Stomach (tissue), 8 donors: ENCODE measurements at regions not wholly inside any gene's neighbourhood (a gene's known extent, or its start where the extent isn't known, plus 50 kb on each side); places are given as distances from the start of the nearest gene placed in this dataset.

Source experiments
- DNase-seq, 2 donors: peaks; one replicate each; pipeline versions ENCODE4 v3.0.0 to v3.0.0-alpha.2; 2013 to 2019
- H3K27ac ChIP-seq, 5 donors: fragments of 200-600 bp in 4 of 5; sonication (generic) in 4 of 5; one replicate each; pipeline ENCODE4 v1.5.1; 2013 to 2019; ENCODE audit warnings: mild to moderate bottlenecking in 1 of 5, moderate library complexity in 1 of 5
- H3K27me3 ChIP-seq, 3 donors: fragments of 200-600 bp; sonication (generic); one replicate each; pipeline ENCODE4 v1.5.1; 2017 to 2019; ENCODE audit warnings: mixed run types in 1 of 3
- H3K36me3 ChIP-seq, 4 donors: fragments of 200-600 bp; sonication (generic); 1 replicate in 3 of 4; 2 replicates in 1 of 4; pipeline ENCODE4 v1.5.1; 2016 to 2019
- H3K4me1 ChIP-seq, 4 donors: fragments of 200-600 bp; sonication (generic); one replicate each; pipeline ENCODE4 v1.5.1; 2016 to 2019
- H3K4me3 ChIP-seq, 4 donors: fragments of 200-600 bp; sonication (generic) in 3 of 4; one replicate each; pipeline ENCODE4 v1.5.1; 2016 to 2019; ENCODE audit warnings: mild to moderate bottlenecking in 1 of 4
- H3K9me3 ChIP-seq, 4 donors: fragments of 200-600 bp; sonication (generic); one replicate each; pipeline ENCODE4 v1.5.1; 2016 to 2019
- EP300 ChIP-seq: sonication (generic); formaldehyde crosslinking; IDR thresholded peaks from one replicate; pipeline ENCODE4 v1.6.1; 2017; ENCODE audit warnings: antibody characterized with exemption
- POLR2A ChIP-seq, 4 donors: fragments of 450-650 bp; IDR thresholded peaks; one replicate each; pipeline ENCODE4 v1.6.1; 2016; ENCODE audit warnings: antibody characterized with exemption in 4 of 4, control low read depth in 2 of 4, mild to moderate bottlenecking in 1 of 4, moderate library complexity in 1 of 4
- POLR2AphosphoS5 ChIP-seq, 3 donors: sonication (generic); formaldehyde crosslinking; IDR thresholded peaks; one replicate each; pipeline ENCODE4 v1.6.1; 2016; ENCODE audit warnings: antibody characterized with exemption in 3 of 3
- WGBS, 5 donors: extraction: QIAGEN DNeasy Blood & Tissue Kit in 3 of 5; methylation state at CpG; one replicate each; pipeline versions ENCODE4 v1.1.5 to v1.1.7; 2013 to 2018; 5-methylcytosine and 5-hydroxymethylcytosine counted together
- intact Hi-C: fragments of 100-400 bp; cut with DNase I; formaldehyde crosslinking; loops from one replicate; pipeline ENCODE4 v1.15.1; 2023; ENCODE audit warnings: low total_unique reads
- TF ChIP-seq, protein P1 (sequence below), 7 experiments: fragments of 450-650 bp in 4 of 7; fragments of 200-600 bp in 3 of 7; sonication (generic) in 3 of 7; IDR thresholded peaks; one replicate each; pipeline ENCODE4 v1.5.1; 2016 to 2019; ENCODE audit warnings: antibody characterized with exemption in 7 of 7, control low read depth in 2 of 7, mild to moderate bottlenecking in 1 of 7
- donor health status: healthy with polysubstance abuse.
- donor health status: Bipolar disorder and iron deficiency.
- donor health status: healthy.

- Histone ChIP-seq H3K4me3 (no peak overlapping the region), H3K36me3 (no peaks in the 10 kb centered on the region), H3K4me1 (peaks cover 0 to 5% (median 2%) of the 10 kb centered on the region in 4 donors), H3K27ac (no peak overlapping the region), H3K27me3 (no peaks in the 10 kb centered on the region), H3K9me3 (no peaks in the 10 kb centered on the region)
- TF ChIP-seq EP300 (no peak), POLR2A (IDR thresholded peaks at IDR 0.05) (no peak), POLR2AphosphoS5 (IDR thresholded peaks at IDR 0.05) (no peak)
- TF ChIP-seq, protein P1, sequence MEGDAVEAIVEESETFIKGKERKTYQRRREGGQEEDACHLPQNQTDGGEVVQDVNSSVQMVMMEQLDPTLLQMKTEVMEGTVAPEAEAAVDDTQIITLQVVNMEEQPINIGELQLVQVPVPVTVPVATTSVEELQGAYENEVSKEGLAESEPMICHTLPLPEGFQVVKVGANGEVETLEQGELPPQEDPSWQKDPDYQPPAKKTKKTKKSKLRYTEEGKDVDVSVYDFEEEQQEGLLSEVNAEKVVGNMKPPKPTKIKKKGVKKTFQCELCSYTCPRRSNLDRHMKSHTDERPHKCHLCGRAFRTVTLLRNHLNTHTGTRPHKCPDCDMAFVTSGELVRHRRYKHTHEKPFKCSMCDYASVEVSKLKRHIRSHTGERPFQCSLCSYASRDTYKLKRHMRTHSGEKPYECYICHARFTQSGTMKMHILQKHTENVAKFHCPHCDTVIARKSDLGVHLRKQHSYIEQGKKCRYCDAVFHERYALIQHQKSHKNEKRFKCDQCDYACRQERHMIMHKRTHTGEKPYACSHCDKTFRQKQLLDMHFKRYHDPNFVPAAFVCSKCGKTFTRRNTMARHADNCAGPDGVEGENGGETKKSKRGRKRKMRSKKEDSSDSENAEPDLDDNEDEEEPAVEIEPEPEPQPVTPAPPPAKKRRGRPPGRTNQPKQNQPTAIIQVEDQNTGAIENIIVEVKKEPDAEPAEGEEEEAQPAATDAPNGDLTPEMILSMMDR (IDR thresholded peaks at IDR 0.05): no peak
- DNase-seq: peak; percentile 20 to 29
- 25 to 63% (median 45%) methylated on average over 1 of the region's 1 CpG for WGBS, 5 donors
- intact Hi-C loops: no loop called here
These were observed 1106.2 kb upstream of the GJE1 start for GRCh38 chr6:141026504-141026903.

GRCh38 chr6:141024526-141024925, 1108.2 kb upstream of the GJE1 start:
- Histone ChIP-seq H3K27me3 (no peaks in the 10 kb centered on the region), H3K9me3 (no peaks in the 10 kb centered on the region), H3K4me1 (peaks cover 0 to 5% (median 2%) of the 10 kb centered on the region in 4 donors), H3K4me3 (no peak overlapping the region), H3K27ac (no peak overlapping the region), H3K36me3 (no peaks in the 10 kb centered on the region)
- DNase-seq: no peak
- TF ChIP-seq EP300: no peak
- TF ChIP-seq POLR2AphosphoS5 (IDR thresholded peaks at IDR 0.05): no peak
- TF ChIP-seq POLR2A (IDR thresholded peaks at IDR 0.05): no peak
- TF ChIP-seq, protein P1 (IDR thresholded peaks at IDR 0.05): no peak
- intact Hi-C loops: no loop called here
- 75 to 92% (median 89%) methylated on average over 2 of the region's 2 CpGs for WGBS, 5 donors

DNA sequence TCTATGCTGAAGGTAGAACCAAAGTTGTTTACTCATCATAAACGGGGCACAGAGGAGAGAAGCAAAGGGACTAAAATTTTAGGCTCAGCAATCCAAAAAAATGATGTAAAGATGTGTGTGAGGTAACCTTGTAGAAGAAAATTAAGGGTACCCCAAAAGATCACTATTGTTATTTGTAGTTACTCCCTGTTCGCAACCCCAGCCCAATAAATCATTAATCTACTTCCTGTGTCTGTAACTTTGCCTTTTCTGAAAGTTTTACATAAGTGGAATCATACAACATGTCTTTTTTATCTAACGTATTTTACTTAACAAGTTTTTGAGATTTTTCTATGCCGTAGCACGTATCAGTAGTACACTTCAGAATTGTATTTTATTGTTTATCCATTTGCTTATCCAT, 1114.8 kb upstream of the GJE1 start:
- DNase-seq: no peak
- WGBS, 5 donors: 85 to 90% (median 88%) methylated on average over 5 of the region's 5 CpGs
- intact Hi-C loops: no loop called here

DNA sequence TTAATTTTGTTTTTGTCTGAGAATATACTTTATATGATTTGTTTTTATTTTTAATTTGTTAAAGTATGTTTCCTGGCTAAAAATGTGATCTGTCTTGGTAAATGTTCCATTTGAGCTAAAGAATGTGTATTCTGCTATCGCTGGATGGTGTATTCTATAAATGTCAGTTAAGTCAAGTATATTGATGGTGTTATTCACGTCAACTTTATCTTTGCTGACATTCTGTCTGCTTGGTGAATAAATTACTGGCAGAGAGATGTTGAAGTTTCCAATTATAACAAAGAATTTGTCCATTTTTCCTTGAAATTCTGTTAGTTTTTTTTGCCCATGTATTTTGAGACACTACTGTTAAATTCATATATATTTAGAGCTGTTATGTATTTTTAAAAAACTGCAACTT, 1131.8 kb upstream of the GJE1 start:
- Histone ChIP-seq H3K27ac (no peak overlapping the region), H3K4me1 (no peaks in the 10 kb centered on the region), H3K27me3 (no peaks in the 10 kb centered on the region), H3K36me3 (no peaks in the 10 kb centered on the region), H3K4me3 (no peak overlapping the region), H3K9me3 (no peaks in the 10 kb centered on the region)
- no peak for TF ChIP-seq POLR2A (IDR thresholded peaks at IDR 0.05)
- no peak for TF ChIP-seq POLR2AphosphoS5 (IDR thresholded peaks at IDR 0.05)
- TF ChIP-seq EP300: no peak
- TF ChIP-seq, protein P1 (IDR thresholded peaks at IDR 0.05): no peak
- WGBS, 5 donors: 71 to 83% (median 73%) methylated on average over 2 of the region's 2 CpGs
- no peak for DNase-seq
- intact Hi-C loops: no loop called here

More for the DNA sequence above, 1114.8 kb upstream of the GJE1 start:
- no peaks in the 10 kb centered on the region for H3K9me3 ChIP-seq
- H3K4me1 ChIP-seq: no peaks in the 10 kb centered on the region
- H3K4me3 ChIP-seq: no peak overlapping the region
- no peak overlapping the region for H3K27ac ChIP-seq
- no peaks in the 10 kb centered on the region for H3K27me3 ChIP-seq
- H3K36me3 ChIP-seq: no peaks in the 10 kb centered on the region
- TF ChIP-seq POLR2A (IDR thresholded peaks at IDR 0.05): no peak
- TF ChIP-seq EP300: no peak
- TF ChIP-seq POLR2AphosphoS5 (IDR thresholded peaks at IDR 0.05): no peak
- TF ChIP-seq, protein P1 (IDR thresholded peaks at IDR 0.05): no peak
